ENCODE measurements at regions not wholly inside any gene's neighbourhood (a gene's known extent, or its start where the extent isn't known, plus 50 kb on each side); places are given as distances from the start of the nearest gene placed in this dataset.

DNA sequence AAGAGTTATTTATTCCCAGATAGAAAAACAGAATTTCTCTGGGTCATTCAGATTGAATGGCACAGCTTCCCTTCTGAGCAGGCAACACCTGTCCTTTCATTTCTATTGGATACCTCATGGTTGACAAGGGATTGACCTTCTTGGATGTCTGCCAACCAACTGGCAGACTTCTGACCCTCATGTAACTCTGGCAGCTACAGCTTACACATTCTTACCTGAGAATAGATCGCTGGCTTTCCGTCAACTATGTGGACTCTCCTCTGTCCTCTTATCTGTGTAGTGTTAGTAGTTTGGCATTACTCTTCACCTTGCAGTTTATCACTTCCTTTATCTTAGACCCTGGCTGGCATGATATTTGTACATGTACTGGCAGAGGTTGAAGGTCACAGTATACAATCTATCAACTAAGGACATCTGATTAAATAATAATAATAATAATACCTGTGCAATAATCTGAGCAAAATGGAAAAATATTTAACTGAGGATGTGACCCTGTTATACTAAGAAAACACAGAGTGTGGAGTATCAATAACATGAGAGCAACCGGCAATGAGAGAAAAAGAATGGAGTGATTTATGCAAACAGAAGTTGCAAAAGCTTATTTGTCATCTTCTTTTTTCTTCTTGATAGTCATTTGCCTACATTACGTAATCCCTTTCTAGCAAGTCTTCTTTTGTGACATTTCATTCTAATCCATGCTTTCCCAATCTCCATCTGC is 1118.2 kb downstream of the ARAP2 start:
- no peaks in the 10 kb centered on the region for H3K4me1 ChIP-seq (ENCODE audit: control insufficient read depth in 2 of 2, insufficient read depth in 2 of 2, low read length in 1 of 2)
- peaks cover 0 to under 1% of the 10 kb centered on the region in 2 donors for H3K9me3 ChIP-seq (ENCODE audit: control insufficient read depth in 2 of 2, insufficient read depth in 1 of 2, low read depth in 1 of 2, low read length in 1 of 2)
- no peaks in the 10 kb centered on the region for H3K27me3 ChIP-seq (ENCODE audit: control insufficient read depth in 1 of 2, insufficient read depth in 2 of 2, low read length in 2 of 2)
- H3K4me3 ChIP-seq (ENCODE audit: low read depth in 1 of 2, low read length in 2 of 2) = no peak overlapping the region
- WGBS, 2 donors = 66 to 87% methylated on average over 4 of the region's 4 CpGs
- H3K27ac ChIP-seq (ENCODE audit: low read depth in 2 of 2, low read length in 1 of 2) = no peak overlapping the region
- H3K36me3 ChIP-seq (ENCODE audit: control insufficient read depth in 2 of 2, insufficient read depth in 2 of 2, low read length in 1 of 2) = no peaks in the 10 kb centered on the region

GRCh38 chr4:35138449-35138848 is 1105.9 kb downstream of the ARAP2 start:
- WGBS, 2 donors = 41 to 58% methylated on average over 2 of the region's 2 CpGs
- Histone ChIP-seq H3K27me3 (ENCODE audit: control insufficient read depth in 1 of 2, insufficient read depth in 2 of 2, low read length in 2 of 2) (no peaks in the 10 kb centered on the region), H3K4me3 (ENCODE audit: low read depth in 1 of 2, low read length in 2 of 2) (no peak overlapping the region), H3K9me3 (ENCODE audit: control insufficient read depth in 2 of 2, insufficient read depth in 1 of 2, low read depth in 1 of 2, low read length in 1 of 2) (no peaks in the 10 kb centered on the region), H3K36me3 (ENCODE audit: control insufficient read depth in 2 of 2, insufficient read depth in 2 of 2, low read length in 1 of 2) (no peaks in the 10 kb centered on the region), H3K27ac (ENCODE audit: low read depth in 2 of 2, low read length in 1 of 2) (no peak overlapping the region), H3K4me1 (ENCODE audit: control insufficient read depth in 2 of 2, insufficient read depth in 2 of 2, low read length in 1 of 2) (no peaks in the 10 kb centered on the region)

- no peaks in the 10 kb centered on the region for H3K27me3 ChIP-seq (ENCODE audit: control insufficient read depth in 1 of 2, insufficient read depth in 2 of 2, low read length in 2 of 2)
- H3K4me1 ChIP-seq (ENCODE audit: control insufficient read depth in 2 of 2, insufficient read depth in 2 of 2, low read length in 1 of 2) = no peaks in the 10 kb centered on the region
- no peak overlapping the region for H3K27ac ChIP-seq (ENCODE audit: low read depth in 2 of 2, low read length in 1 of 2)
- no peak overlapping the region for H3K4me3 ChIP-seq (ENCODE audit: low read depth in 1 of 2, low read length in 2 of 2)
- H3K9me3 ChIP-seq (ENCODE audit: control insufficient read depth in 2 of 2, insufficient read depth in 1 of 2, low read depth in 1 of 2, low read length in 1 of 2) = no peaks in the 10 kb centered on the region
- 84 to 91% methylated on average over 1 of the region's 1 CpG for WGBS, 2 donors
- H3K36me3 ChIP-seq (ENCODE audit: control insufficient read depth in 2 of 2, insufficient read depth in 2 of 2, low read length in 1 of 2) = no peaks in the 10 kb centered on the region
Observed at GRCh38 chr4:35147761-35148160, 1096.6 kb downstream of the ARAP2 start.

DNA sequence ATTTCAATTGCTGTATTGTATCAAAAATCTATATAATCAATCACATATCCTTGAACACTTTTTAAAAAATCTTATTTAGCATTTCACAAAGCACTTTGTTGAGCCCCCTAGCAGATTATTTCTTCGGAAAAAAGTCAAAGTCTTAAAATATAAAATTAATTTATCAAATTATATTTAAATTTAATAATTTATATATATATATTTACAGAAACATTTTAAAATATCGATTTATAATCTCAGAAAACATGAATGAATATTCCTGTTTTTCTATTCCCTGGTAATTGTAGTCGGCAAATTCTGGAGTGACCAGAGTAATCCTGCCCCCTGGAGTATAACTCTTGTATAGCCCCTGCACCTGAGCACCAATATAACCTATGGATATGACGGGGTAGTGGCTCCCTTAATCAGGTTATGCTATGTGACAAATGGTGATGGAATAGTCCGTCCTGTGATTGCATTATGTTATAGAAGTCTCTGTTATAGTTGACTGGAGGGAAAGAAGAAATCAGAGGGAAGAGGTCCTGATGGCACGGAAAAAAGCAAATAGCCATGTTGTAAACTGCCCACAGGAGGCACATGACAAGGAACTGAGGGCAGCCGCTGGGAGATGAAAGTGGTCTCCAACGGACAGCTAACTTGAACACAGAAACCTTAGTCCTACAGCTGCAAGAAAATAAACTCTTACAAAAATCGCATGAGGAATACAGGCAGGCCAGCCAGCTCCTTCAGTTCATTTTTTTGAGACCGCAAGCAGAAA is 1092.3 kb downstream of the ARAP2 start:
- Histone ChIP-seq H3K27ac (ENCODE audit: low read depth in 2 of 2, low read length in 1 of 2) (no peak overlapping the region), H3K4me3 (ENCODE audit: low read depth in 1 of 2, low read length in 2 of 2) (no peak overlapping the region), H3K36me3 (ENCODE audit: control insufficient read depth in 2 of 2, insufficient read depth in 2 of 2, low read length in 1 of 2) (no peaks in the 10 kb centered on the region), H3K27me3 (ENCODE audit: control insufficient read depth in 1 of 2, insufficient read depth in 2 of 2, low read length in 2 of 2) (no peaks in the 10 kb centered on the region), H3K4me1 (ENCODE audit: control insufficient read depth in 2 of 2, insufficient read depth in 2 of 2, low read length in 1 of 2) (no peaks in the 10 kb centered on the region), H3K9me3 (ENCODE audit: control insufficient read depth in 2 of 2, insufficient read depth in 1 of 2, low read depth in 1 of 2, low read length in 1 of 2) (no peaks in the 10 kb centered on the region)
- WGBS, 2 donors = 67 to 75% methylated on average over 10 of the region's 10 CpGs

- Histone ChIP-seq H3K27me3 (ENCODE audit: control insufficient read depth in 1 of 2, insufficient read depth in 2 of 2, low read length in 2 of 2) (no peaks in the 10 kb centered on the region), H3K9me3 (ENCODE audit: control insufficient read depth in 2 of 2, insufficient read depth in 1 of 2, low read depth in 1 of 2, low read length in 1 of 2) (no peaks in the 10 kb centered on the region), H3K36me3 (ENCODE audit: control insufficient read depth in 2 of 2, insufficient read depth in 2 of 2, low read length in 1 of 2) (no peaks in the 10 kb centered on the region), H3K4me1 (ENCODE audit: control insufficient read depth in 2 of 2, insufficient read depth in 2 of 2, low read length in 1 of 2) (no peaks in the 10 kb centered on the region), H3K27ac (ENCODE audit: low read depth in 2 of 2, low read length in 1 of 2) (no peak overlapping the region), H3K4me3 (ENCODE audit: low read depth in 1 of 2, low read length in 2 of 2) (no peak overlapping the region)
- 36 to 46% methylated on average over 1 of the region's 1 CpG for WGBS, 2 donors
Observed at GRCh38 chr4:35163168-35163567, 1081.1 kb downstream of the ARAP2 start.

DNA sequence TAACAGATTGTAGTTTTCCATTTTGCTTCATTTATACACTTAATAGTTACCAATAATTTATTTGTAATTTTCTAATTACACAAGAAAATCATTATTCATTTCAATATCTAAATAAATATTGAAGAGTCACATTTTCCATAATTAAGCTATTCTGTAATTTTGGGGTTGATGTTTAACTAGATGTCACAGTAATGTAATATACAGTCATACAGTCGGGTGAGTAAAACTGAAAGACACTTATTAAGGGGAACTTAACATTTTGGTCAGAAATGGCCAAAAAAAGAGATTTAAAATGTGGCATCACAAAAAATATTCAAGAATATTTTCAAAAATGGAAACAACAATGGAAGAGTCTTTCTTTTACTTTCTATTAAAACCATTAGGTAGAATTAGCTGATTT is 1080.3 kb downstream of the ARAP2 start:
- H3K27me3 ChIP-seq (ENCODE audit: control insufficient read depth in 1 of 2, insufficient read depth in 2 of 2, low read length in 2 of 2) = no peaks in the 10 kb centered on the region
- WGBS, 2 donors = 66 to 81% methylated on average over 1 of the region's 1 CpG
- no peaks in the 10 kb centered on the region for H3K4me1 ChIP-seq (ENCODE audit: control insufficient read depth in 2 of 2, insufficient read depth in 2 of 2, low read length in 1 of 2)
- no peaks in the 10 kb centered on the region for H3K36me3 ChIP-seq (ENCODE audit: control insufficient read depth in 2 of 2, insufficient read depth in 2 of 2, low read length in 1 of 2)
- no peaks in the 10 kb centered on the region for H3K9me3 ChIP-seq (ENCODE audit: control insufficient read depth in 2 of 2, insufficient read depth in 1 of 2, low read depth in 1 of 2, low read length in 1 of 2)
- H3K4me3 ChIP-seq (ENCODE audit: low read depth in 1 of 2, low read length in 2 of 2) = no peak overlapping the region
- H3K27ac ChIP-seq (ENCODE audit: low read depth in 2 of 2, low read length in 1 of 2) = no peak overlapping the region

GRCh38 chr4:35166466-35166865 is 1077.8 kb downstream of the ARAP2 start:
- WGBS, 2 donors = 42 to 52% methylated on average over 5 of the region's 5 CpGs
- H3K9me3 ChIP-seq (ENCODE audit: control insufficient read depth in 2 of 2, insufficient read depth in 1 of 2, low read depth in 1 of 2, low read length in 1 of 2) = no peaks in the 10 kb centered on the region
- H3K27me3 ChIP-seq (ENCODE audit: control insufficient read depth in 1 of 2, insufficient read depth in 2 of 2, low read length in 2 of 2) = no peaks in the 10 kb centered on the region
- H3K27ac ChIP-seq (ENCODE audit: low read depth in 2 of 2, low read length in 1 of 2) = no peak overlapping the region
- no peaks in the 10 kb centered on the region for H3K36me3 ChIP-seq (ENCODE audit: control insufficient read depth in 2 of 2, insufficient read depth in 2 of 2, low read length in 1 of 2)
- no peaks in the 10 kb centered on the region for H3K4me1 ChIP-seq (ENCODE audit: control insufficient read depth in 2 of 2, insufficient read depth in 2 of 2, low read length in 1 of 2)
- no peak overlapping the region for H3K4me3 ChIP-seq (ENCODE audit: low read depth in 1 of 2, low read length in 2 of 2)

DNA sequence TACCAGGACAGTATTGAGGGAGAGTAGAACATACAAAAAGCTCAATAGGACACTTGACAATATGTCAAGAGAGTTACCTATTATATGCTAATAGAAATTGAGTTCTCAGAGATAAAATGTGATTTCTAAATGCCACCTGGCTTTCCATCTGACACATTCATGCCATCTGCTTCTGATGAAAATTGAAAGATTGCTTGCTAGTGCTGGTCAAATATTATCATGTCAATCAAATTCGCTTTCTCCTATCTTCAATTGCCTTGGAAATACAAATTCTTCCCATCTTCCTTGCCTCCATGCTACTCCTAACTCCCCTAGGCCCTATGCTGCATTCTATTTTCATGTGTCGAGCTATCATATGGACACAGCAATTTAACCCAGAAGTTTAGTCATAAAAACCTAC is 1076.9 kb downstream of the ARAP2 start:
- no peak overlapping the region for H3K4me3 ChIP-seq (ENCODE audit: low read depth in 1 of 2, low read length in 2 of 2)
- no peaks in the 10 kb centered on the region for H3K4me1 ChIP-seq (ENCODE audit: control insufficient read depth in 2 of 2, insufficient read depth in 2 of 2, low read length in 1 of 2)
- H3K27ac ChIP-seq (ENCODE audit: low read depth in 2 of 2, low read length in 1 of 2) = no peak overlapping the region
- 43 to 54% methylated on average over 2 of the region's 2 CpGs for WGBS, 2 donors
- no peaks in the 10 kb centered on the region for H3K27me3 ChIP-seq (ENCODE audit: control insufficient read depth in 1 of 2, insufficient read depth in 2 of 2, low read length in 2 of 2)
- no peaks in the 10 kb centered on the region for H3K9me3 ChIP-seq (ENCODE audit: control insufficient read depth in 2 of 2, insufficient read depth in 1 of 2, low read depth in 1 of 2, low read length in 1 of 2)
- no peaks in the 10 kb centered on the region for H3K36me3 ChIP-seq (ENCODE audit: control insufficient read depth in 2 of 2, insufficient read depth in 2 of 2, low read length in 1 of 2)

- H3K4me1 ChIP-seq (ENCODE audit: control insufficient read depth in 2 of 2, insufficient read depth in 2 of 2, low read length in 1 of 2) = no peaks in the 10 kb centered on the region
- no peaks in the 10 kb centered on the region for H3K36me3 ChIP-seq (ENCODE audit: control insufficient read depth in 2 of 2, insufficient read depth in 2 of 2, low read length in 1 of 2)
- no peaks in the 10 kb centered on the region for H3K27me3 ChIP-seq (ENCODE audit: control insufficient read depth in 1 of 2, insufficient read depth in 2 of 2, low read length in 2 of 2)
- no peak overlapping the region for H3K4me3 ChIP-seq (ENCODE audit: low read depth in 1 of 2, low read length in 2 of 2)
- WGBS, 2 donors = 45% methylated on average over 4 of the region's 4 CpGs
- H3K9me3 ChIP-seq (ENCODE audit: control insufficient read depth in 2 of 2, insufficient read depth in 1 of 2, low read depth in 1 of 2, low read length in 1 of 2) = no peaks in the 10 kb centered on the region
- no peak overlapping the region for H3K27ac ChIP-seq (ENCODE audit: low read depth in 2 of 2, low read length in 1 of 2)
Observed at GRCh38 chr4:35175487-35175886, 1068.8 kb downstream of the ARAP2 start.

DNA sequence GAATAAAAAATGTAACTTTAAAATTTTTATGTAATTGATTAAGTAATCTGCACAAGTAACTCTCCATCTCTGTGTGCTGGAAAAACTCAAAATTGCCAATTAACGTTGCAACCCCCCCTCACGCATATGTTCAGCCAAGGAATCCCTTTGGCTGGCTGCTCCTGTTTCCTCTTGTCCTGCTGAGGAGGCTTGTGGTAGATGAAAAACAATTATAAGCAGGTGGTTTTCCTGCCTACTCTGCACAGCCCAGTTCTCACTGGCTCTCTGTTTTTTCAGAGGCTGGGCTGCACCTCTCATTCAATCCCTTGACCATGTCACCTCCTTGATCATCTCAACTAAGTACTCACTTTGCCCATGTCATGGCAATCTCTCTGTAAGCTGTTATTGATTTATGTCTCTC is 1068.4 kb downstream of the ARAP2 start:
- Histone ChIP-seq H3K36me3 (ENCODE audit: control insufficient read depth in 2 of 2, insufficient read depth in 2 of 2, low read length in 1 of 2) (no peaks in the 10 kb centered on the region), H3K27ac (ENCODE audit: low read depth in 2 of 2, low read length in 1 of 2) (no peak overlapping the region), H3K4me1 (ENCODE audit: control insufficient read depth in 2 of 2, insufficient read depth in 2 of 2, low read length in 1 of 2) (no peaks in the 10 kb centered on the region), H3K4me3 (ENCODE audit: low read depth in 1 of 2, low read length in 2 of 2) (no peak overlapping the region), H3K9me3 (ENCODE audit: control insufficient read depth in 2 of 2, insufficient read depth in 1 of 2, low read depth in 1 of 2, low read length in 1 of 2) (no peaks in the 10 kb centered on the region), H3K27me3 (ENCODE audit: control insufficient read depth in 1 of 2, insufficient read depth in 2 of 2, low read length in 2 of 2) (no peaks in the 10 kb centered on the region)
- WGBS, 2 donors = 18 to 23% methylated on average over 2 of the region's 2 CpGs

Data from esophagus (tissue), 2 donors.